T-helper 2 cell treated with Interferon-gamma antibody and Interleukin-4, amounts not matched to agents 5 μg/mL and 100 μg/mL, for 36 hours (primary cell): ENCODE measurements at regions not wholly inside any gene's neighbourhood (a gene's known extent, or its start where the extent isn't known, plus 50 kb on each side); places are given as distances from the start of the nearest gene placed in this dataset.

ENCODE experiments used
- DNase-seq: peaks from one replicate; pipeline ENCODE4 v3.0.0; 2021; ENCODE audit warnings: low spot score
- H3K27ac Mint-ChIP-seq: one replicate; pipeline ENCODE4 v1.8.0; 2021; ENCODE audit warnings: mild to moderate bottlenecking, mixed read lengths
- H3K27me3 Mint-ChIP-seq: one replicate; pipeline ENCODE4 v1.8.0; 2021; ENCODE audit warnings: low read depth, mixed read lengths
- H3K36me3 Mint-ChIP-seq: one replicate; pipeline ENCODE4 v1.8.0; 2021; ENCODE audit warnings: low read depth, mixed read lengths
- H3K4me1 Mint-ChIP-seq: one replicate; pipeline ENCODE4 v1.8.0; 2021; ENCODE audit warnings: low read depth, mixed read lengths
- H3K4me3 Mint-ChIP-seq: one replicate; pipeline ENCODE4 v1.8.0; 2022; ENCODE audit warnings: mild to moderate bottlenecking, moderate library complexity, mixed read lengths
- H3K9me3 Mint-ChIP-seq: one replicate; pipeline ENCODE4 v1.8.0; 2021; ENCODE audit warnings: mixed read lengths

DNA sequence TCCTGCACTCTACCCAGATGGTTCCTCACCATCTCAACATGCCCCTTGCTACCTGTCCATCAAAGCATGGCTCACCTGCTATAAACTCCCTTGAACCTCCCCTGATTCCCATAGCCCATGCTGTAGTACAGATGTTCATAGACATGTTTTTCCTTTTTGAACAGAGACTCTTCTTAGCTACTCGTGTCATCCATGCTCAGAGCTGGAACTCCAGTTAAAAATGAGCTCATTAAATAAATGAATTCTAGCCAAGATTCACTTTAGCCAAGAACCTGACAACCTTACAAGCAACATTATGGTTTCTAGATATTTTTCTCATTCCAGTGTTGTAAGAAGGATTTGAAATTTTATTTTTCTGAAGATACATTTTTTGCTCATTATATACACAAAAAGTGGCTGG, 65.0 kb downstream of the SCG2 start:
- Mint-ChIP-seq H3K4me3 (no peak overlapping the region), H3K27ac (no peak overlapping the region), H3K4me1 (no peaks in the 10 kb centered on the region), H3K27me3 (no peaks in the 10 kb centered on the region), H3K9me3 (no peaks in the 10 kb centered on the region), H3K36me3 (no peaks in the 10 kb centered on the region)
- no peak for DNase-seq

GRCh38 chr2:223537651-223538601, 64.2 kb downstream of the SCG2 start:
- DNase-seq: no peak
- Mint-ChIP-seq H3K36me3 (no peaks in the 10 kb centered on the region), H3K27me3 (no peaks in the 10 kb centered on the region)

DNA sequence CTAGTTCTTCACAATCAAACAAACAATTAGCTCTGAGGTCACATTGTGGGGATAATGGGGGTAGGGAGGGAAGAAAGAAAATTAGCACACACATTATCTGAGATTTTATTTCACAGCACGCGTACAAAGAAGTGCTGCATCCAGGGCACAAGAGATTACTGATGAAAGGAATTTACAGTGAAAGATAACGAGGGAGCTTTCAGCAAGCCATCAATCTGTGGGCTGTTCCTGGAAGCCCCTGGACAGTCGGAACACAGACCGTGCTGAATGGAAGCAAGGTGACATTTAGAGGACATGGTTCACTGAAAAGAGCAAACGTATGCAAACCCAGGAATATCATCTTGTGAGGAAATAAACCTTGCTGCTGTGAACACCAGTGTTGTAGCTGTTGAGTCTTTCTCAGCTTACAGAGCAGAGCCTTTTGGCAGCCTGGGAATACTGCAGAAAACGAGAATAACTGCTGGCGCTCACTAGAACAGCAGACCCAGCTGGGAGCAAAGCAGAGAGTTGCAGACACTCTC, 63.2 kb downstream of the SCG2 start:
- H3K4me3 Mint-ChIP-seq: no peak overlapping the region
- no peak overlapping the region for H3K27ac Mint-ChIP-seq
- no peak for DNase-seq
- H3K27me3 Mint-ChIP-seq: no peaks in the 10 kb centered on the region
- H3K4me1 Mint-ChIP-seq: no peaks in the 10 kb centered on the region
- no peaks in the 10 kb centered on the region for H3K9me3 Mint-ChIP-seq
- no peaks in the 10 kb centered on the region for H3K36me3 Mint-ChIP-seq

More at GRCh38 chr2:223537651-223538601, 64.2 kb downstream of the SCG2 start:
- Mint-ChIP-seq H3K4me1 (no peaks in the 10 kb centered on the region), H3K4me3 (no peak overlapping the region), H3K27ac (no peak overlapping the region), H3K9me3 (no peaks in the 10 kb centered on the region)

DNA sequence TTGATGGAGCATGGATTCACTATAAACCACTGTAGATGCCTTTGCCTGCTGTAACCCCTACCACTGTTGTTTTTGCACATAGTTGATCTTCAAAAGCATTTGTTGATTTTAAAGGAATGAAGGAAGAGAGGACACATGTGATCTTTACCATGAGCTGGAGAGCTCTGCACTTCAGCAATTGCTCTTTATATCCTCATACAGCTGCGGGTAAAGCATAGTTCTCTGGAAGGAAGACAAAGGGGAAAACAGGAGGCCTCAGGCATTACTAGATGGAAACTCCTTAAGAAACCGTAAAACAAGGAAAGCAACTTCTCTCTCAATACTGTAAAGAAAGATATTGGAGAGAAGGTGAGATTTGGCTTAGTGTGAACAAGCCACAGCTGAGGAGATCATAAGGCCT, 60.6 kb downstream of the SCG2 start:
- H3K36me3 Mint-ChIP-seq: no peaks in the 10 kb centered on the region
- H3K4me1 Mint-ChIP-seq: no peaks in the 10 kb centered on the region
- DNase-seq: no peak
- H3K4me3 Mint-ChIP-seq: no peak overlapping the region
- no peak overlapping the region for H3K27ac Mint-ChIP-seq
- H3K9me3 Mint-ChIP-seq: no peaks in the 10 kb centered on the region
- no peaks in the 10 kb centered on the region for H3K27me3 Mint-ChIP-seq

DNA sequence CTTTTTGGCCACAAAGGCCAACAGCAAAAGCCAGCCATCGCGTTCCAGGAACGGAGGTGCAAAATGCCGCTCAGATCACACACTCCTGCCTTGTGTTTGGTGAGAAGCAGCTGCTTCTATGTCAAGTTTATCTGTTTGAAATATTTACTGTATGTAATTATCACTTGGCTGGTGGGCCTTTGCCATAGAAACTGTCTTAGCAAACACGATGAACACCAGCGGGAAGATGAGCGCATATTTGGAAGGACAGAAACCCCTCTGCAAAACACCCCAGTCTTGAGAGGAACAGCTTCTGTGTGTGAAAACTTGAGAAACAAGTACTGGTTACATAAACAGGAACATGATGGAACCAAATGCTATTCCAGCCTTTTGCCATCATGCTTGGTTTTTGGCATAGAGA, 59.7 kb downstream of the SCG2 start:
- no peaks in the 10 kb centered on the region for H3K36me3 Mint-ChIP-seq
- no peak overlapping the region for H3K4me3 Mint-ChIP-seq
- no peaks in the 10 kb centered on the region for H3K4me1 Mint-ChIP-seq
- no peak overlapping the region for H3K27ac Mint-ChIP-seq
- H3K27me3 Mint-ChIP-seq: no peaks in the 10 kb centered on the region
- H3K9me3 Mint-ChIP-seq: no peaks in the 10 kb centered on the region
- no peak for DNase-seq

DNA sequence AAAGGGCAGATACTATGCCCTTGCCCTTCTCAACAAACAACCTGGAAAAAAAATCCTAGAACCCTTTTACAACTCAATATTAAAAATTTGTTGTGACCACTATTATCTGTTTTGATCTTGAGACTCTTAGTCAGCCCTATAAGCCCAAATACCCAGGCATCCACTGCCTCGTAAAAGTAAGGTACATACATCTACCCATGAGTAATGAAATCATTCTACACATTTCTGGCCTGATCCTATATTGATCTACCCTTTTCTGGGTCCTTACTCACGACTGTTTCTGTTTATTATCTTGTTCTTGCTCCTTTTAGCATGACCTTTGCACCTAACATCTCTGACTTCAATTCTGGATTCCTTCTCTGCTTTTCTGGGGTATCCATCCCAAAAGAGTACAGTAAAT, 56.8 kb downstream of the SCG2 start:
- no peak for DNase-seq
- H3K36me3 Mint-ChIP-seq: no peaks in the 10 kb centered on the region
- no peak overlapping the region for H3K27ac Mint-ChIP-seq
- H3K27me3 Mint-ChIP-seq: no peaks in the 10 kb centered on the region
- no peaks in the 10 kb centered on the region for H3K9me3 Mint-ChIP-seq
- no peaks in the 10 kb centered on the region for H3K4me1 Mint-ChIP-seq
- H3K4me3 Mint-ChIP-seq: no peak overlapping the region

- no peaks in the 10 kb centered on the region for H3K36me3 Mint-ChIP-seq
- no peaks in the 10 kb centered on the region for H3K27me3 Mint-ChIP-seq
- H3K4me1 Mint-ChIP-seq: no peaks in the 10 kb centered on the region
- H3K27ac Mint-ChIP-seq: no peak overlapping the region
- H3K4me3 Mint-ChIP-seq: no peak overlapping the region
- DNase-seq: no peak
- no peaks in the 10 kb centered on the region for H3K9me3 Mint-ChIP-seq
Measured at GRCh38 chr2:223545830-223546229, 56.3 kb downstream of the SCG2 start.
